ENCODE measurements at regions not wholly inside any gene's neighbourhood (a gene's known extent, or its start where the extent isn't known, plus 50 kb on each side); places are given as distances from the start of the nearest gene placed in this dataset.

DNA sequence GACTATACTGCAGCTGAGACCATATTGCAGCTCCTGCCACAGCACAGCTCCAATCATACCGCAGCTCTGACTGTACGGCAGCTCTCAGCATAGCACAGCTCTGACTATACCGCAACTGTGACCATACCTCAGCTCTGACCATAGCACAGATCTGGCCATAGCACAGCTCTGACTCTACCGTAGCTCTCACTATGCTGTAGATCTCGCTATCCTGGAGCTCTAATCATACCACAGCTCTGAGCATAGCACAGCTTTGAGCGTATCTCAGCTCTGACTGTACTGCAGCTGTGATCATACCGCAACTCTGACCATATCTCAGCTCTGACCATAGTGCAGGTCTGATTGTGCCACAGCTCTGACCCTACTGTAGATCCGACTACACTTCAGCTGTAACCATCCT, 139.2 kb downstream of the ASMT start:
- Histone ChIP-seq H3K4me2 (ENCODE audit: low read depth, low read length) (no peak overlapping the region), H3K79me2 (ENCODE audit: insufficient read depth, low read length) (no peaks in the 10 kb centered on the region), H4K20me1 (ENCODE audit: insufficient read depth, low read length) (no peaks in the 10 kb centered on the region), H3K9me3 (ENCODE audit: low read length) (peaks cover 11% of the 10 kb centered on the region; the same call in 1 of the 2 replicates), H3K4me3 (replicated peaks in 1 of 3; ENCODE audit: insufficient read depth in 1 of 3, low read depth in 2 of 3, low read length in 3 of 3) (no peak overlapping the region), H2AFZ (ENCODE audit: low read length) (no peak overlapping the region), H3K27me3 (ENCODE audit: control insufficient read depth in 1 of 2, insufficient read depth in 2 of 2, low read length in 2 of 2) (peaks cover 0 to 25% of the 10 kb centered on the region in 2 experiments; a peak in 2 of 5 replicates), H3K4me1 (ENCODE audit: insufficient read depth, low read length) (no peaks in the 10 kb centered on the region), H3K36me3 (replicated peaks in 1 of 2; ENCODE audit: control insufficient read depth in 1 of 2, insufficient read depth in 2 of 2, low read length in 2 of 2) (no peaks in the 10 kb centered on the region), H3K27ac (ENCODE audit: extremely low read length, insufficient read depth, low read length) (no peak overlapping the region), H3K9ac (ENCODE audit: insufficient read depth, low read depth, low read length) (no peak overlapping the region)
- ChIA-PET POLR2A (no interaction called here), CTCF (ENCODE audit: low intra/inter-chr PET ratio, low total read pairs) (no interaction called here)
- DNase-seq (ENCODE audit: low spot score): no peak
- 3% methylated on average over 5 of the region's 8 CpGs for WGBS (ENCODE audit: low lambda C conversion rate)
- in situ Hi-C loops (cut with HindIII; ENCODE audit: extremely low pct_ligation_motif_present, low pct_unique_long_range_greater_than_20kb): no loop called here
- ATAC-seq: peak; percentile 77
- no peak for FAIRE-seq
- intact Hi-C loops (cut with micrococcal nuclease; ENCODE audit: unreplicated experiment): no loop called here
- no peak for TF ChIP-seq ZNF512 (CRISPR knock-in tag; IDR thresholded peaks at IDR 0.05)
- TF ChIP-seq, protein P1, sequence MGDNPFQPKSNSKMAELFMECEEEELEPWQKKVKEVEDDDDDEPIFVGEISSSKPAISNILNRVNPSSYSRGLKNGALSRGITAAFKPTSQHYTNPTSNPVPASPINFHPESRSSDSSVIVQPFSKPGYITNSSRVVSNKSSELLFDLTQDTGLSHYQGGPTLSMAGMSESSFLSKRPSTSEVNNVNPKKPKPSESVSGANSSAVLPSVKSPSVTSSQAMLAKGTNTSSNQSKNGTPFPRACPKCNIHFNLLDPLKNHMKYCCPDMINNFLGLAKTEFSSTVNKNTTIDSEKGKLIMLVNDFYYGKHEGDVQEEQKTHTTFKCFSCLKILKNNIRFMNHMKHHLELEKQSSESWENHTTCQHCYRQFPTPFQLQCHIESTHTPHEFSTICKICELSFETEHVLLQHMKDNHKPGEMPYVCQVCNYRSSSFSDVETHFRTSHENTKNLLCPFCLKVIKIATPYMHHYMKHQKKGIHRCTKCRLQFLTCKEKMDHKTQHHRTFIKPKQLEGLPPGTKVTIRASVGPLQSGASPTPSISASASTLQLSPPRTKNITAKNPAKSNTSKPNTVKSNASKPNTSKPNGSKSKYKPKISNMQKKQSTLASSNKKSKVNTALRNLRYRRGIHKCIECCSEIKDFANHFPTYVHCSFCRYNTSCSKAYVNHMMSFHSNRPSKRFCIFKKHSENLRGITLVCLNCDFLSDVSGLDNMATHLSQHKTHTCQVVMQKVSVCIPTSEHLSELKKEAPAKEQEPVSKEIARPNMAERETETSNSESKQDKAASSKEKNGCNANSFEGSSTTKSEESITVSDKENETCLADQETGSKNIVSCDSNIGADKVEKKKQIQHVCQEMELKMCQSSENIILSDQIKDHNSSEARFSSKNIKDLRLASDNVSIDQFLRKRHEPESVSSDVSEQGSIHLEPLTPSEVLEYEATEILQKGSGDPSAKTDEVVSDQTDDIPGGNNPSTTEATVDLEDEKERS (CRISPR knock-in tag; IDR thresholded peaks at IDR 0.05): no peak
- no peak for TF ChIP-seq CAMTA2 (CRISPR knock-in tag; IDR thresholded peaks at IDR 0.05; ENCODE audit: borderline replicate concordance)
- no peak for TF ChIP-seq JARID2 (CRISPR knock-in tag; IDR thresholded peaks at IDR 0.05; ENCODE audit: insufficient replicate concordance)
- TF ChIP-seq, protein P2, sequence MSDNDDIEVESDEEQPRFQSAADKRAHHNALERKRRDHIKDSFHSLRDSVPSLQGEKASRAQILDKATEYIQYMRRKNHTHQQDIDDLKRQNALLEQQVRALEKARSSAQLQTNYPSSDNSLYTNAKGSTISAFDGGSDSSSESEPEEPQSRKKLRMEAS (IDR thresholded peaks at IDR 0.05): no peak
- TF ChIP-seq, protein P3, sequence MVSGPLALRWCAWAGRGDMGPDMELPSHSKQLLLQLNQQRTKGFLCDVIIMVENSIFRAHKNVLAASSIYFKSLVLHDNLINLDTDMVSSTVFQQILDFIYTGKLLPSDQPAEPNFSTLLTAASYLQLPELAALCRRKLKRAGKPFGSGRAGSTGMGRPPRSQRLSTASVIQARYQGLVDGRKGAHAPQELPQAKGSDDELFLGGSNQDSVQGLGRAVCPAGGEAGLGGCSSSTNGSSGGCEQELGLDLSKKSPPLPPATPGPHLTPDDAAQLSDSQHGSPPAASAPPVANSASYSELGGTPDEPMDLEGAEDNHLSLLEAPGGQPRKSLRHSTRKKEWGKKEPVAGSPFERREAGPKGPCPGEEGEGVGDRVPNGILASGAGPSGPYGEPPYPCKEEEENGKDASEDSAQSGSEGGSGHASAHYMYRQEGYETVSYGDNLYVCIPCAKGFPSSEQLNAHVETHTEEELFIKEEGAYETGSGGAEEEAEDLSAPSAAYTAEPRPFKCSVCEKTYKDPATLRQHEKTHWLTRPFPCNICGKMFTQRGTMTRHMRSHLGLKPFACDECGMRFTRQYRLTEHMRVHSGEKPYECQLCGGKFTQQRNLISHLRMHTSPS (CRISPR knock-in tag; IDR thresholded peaks at IDR 0.05; ENCODE audit: low read depth): no peak
- no peak for TF ChIP-seq ETV6 (CRISPR knock-in tag; conservative IDR thresholded peaks at IDR 0.05)
- no peak for TF ChIP-seq ZNF446 (CRISPR knock-in tag; IDR thresholded peaks at IDR 0.05)
- no peak for TF ChIP-seq THYN1 (CRISPR knock-in tag; IDR thresholded peaks at IDR 0.05; ENCODE audit: borderline replicate concordance, low read depth)
- TF ChIP-seq ZFP90 (CRISPR knock-in tag; IDR thresholded peaks at IDR 0.05; ENCODE audit: borderline replicate concordance): no peak
- no peak for TF ChIP-seq CBX1 (IDR thresholded peaks at IDR 0.05; ENCODE audit: low read depth)
- no peak for TF ChIP-seq PHB2 (IDR thresholded peaks at IDR 0.05; ENCODE audit: partially characterized antibody)
- no peak for TF ChIP-seq ZNF235 (CRISPR knock-in tag; IDR thresholded peaks at IDR 0.05; ENCODE audit: borderline replicate concordance)
- no peak for TF ChIP-seq ZKSCAN8 (CRISPR knock-in tag; IDR thresholded peaks at IDR 0.05; ENCODE audit: borderline replicate concordance)
- no peak for TF ChIP-seq HBP1 (CRISPR knock-in tag; IDR thresholded peaks at IDR 0.05; ENCODE audit: low read depth)
- no peak for TF ChIP-seq RARG (CRISPR knock-in tag; IDR thresholded peaks at IDR 0.05; ENCODE audit: low read depth)
- no peak for TF ChIP-seq ZNF567 (CRISPR knock-in tag; IDR thresholded peaks at IDR 0.05; ENCODE audit: borderline replicate concordance)
- TF ChIP-seq ISL2 (CRISPR knock-in tag; IDR thresholded peaks at IDR 0.05): no peak
- no peak for TF ChIP-seq MEIS2 (CRISPR knock-in tag; IDR thresholded peaks at IDR 0.05)
- BruUV-seq (replicated peaks): no TSS peak

Data from HepG2 (cell line).